Fibroblast of the aortic adventitia (primary cell): ENCODE measurements at regions not wholly inside any gene's neighbourhood (a gene's known extent, or its start where the extent isn't known, plus 50 kb on each side); places are given as distances from the start of the nearest gene placed in this dataset.

Experiments used
- DNase-seq: peaks from one replicate; pipeline ENCODE4 v3.0.0-alpha.2; 2010; ENCODE audit warnings: low read depth
- H3K4me3 ChIP-seq: 2 replicates; pipeline ENCODE4 v1.5.1; 2011; ENCODE audit warnings: low read depth, mild to moderate bottlenecking, control low read depth, low read length, moderate library complexity
- TF ChIP-seq, protein P1 (sequence below): IDR thresholded peaks from 2 replicates; pipeline ENCODE4 v1.5.1; 2011; ENCODE audit warnings: mild to moderate bottlenecking, low read length, control low read depth, inconsistent platforms; ENCODE audit not compliant: insufficient read depth

DNA sequence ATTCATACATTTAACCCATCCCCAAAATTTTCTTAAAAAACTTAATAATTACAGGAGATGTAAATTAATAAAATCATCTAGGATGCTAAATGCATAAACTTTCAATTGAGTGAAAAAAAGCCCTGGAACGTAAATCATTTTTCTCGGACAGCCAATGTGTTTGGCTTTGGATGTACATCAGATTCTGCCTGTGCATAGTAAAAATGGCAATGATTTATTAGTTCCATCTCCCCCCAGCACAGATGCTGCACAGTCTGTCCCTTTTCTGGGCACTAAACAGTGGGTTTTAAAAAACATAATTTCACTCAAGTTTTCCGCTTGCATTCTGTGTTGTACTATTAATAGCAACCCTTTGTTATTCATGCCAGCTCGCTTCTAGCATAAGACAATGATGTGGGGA is 147.7 kb downstream of the TM9SF2 start:
- TF ChIP-seq, protein P1, sequence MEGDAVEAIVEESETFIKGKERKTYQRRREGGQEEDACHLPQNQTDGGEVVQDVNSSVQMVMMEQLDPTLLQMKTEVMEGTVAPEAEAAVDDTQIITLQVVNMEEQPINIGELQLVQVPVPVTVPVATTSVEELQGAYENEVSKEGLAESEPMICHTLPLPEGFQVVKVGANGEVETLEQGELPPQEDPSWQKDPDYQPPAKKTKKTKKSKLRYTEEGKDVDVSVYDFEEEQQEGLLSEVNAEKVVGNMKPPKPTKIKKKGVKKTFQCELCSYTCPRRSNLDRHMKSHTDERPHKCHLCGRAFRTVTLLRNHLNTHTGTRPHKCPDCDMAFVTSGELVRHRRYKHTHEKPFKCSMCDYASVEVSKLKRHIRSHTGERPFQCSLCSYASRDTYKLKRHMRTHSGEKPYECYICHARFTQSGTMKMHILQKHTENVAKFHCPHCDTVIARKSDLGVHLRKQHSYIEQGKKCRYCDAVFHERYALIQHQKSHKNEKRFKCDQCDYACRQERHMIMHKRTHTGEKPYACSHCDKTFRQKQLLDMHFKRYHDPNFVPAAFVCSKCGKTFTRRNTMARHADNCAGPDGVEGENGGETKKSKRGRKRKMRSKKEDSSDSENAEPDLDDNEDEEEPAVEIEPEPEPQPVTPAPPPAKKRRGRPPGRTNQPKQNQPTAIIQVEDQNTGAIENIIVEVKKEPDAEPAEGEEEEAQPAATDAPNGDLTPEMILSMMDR: no peak
- no peak overlapping the region for H3K4me3 ChIP-seq
- no peak for DNase-seq

DNA sequence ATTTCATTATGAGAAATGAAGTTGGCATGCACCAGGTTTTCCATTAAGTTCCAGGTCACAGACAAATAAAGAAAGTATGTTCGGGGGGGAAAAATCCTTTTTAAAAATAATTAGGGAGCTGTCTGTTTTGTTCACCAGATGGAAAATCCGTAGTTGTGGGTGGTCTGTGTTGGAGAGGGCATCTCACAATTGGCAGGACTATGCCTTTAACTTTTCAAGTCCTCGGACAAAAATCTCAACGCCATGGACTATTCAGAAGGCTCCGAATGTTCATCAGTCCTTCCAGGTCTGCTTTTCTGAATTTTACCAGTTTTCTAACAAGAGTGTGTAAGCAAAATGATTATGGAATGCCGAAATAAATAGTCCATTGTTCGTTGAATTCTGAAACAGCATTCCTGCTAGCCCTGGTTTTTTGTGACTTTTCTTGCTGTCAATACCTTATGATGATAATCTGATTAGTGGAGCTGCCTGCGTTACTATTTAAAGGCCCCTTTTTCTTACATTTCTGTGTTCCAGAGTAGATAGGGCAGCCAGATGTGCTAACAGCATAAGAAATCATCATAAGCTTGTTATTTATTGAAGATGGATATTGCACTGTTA is 146.9 kb downstream of the TM9SF2 start:
- DNase-seq: no peak

DNA sequence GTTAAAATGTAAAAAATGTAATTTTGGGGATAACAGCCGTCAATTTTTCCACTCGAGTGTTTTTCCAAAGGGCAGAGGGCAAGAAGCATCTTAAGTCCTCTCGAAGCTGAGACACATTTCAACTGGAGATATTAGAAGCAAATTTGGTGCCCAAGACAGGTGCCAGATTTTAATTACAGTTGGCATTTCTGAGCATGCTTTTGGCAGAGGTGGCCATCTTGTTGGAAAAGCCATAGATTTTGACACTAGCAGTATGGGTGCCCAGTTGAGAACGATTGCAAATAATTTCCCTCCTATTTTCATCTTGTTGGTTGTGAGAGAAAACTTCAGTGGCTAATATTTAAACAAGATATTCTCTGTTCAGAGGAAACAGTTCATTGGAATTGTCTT is 146.3 kb downstream of the TM9SF2 start:
- DNase-seq: no peak
- H3K4me3 ChIP-seq: no peak overlapping the region
- TF ChIP-seq, protein P1: no peak

More for the DNA sequence above, 146.9 kb downstream of the TM9SF2 start:
- TF ChIP-seq, protein P1: no peak
- H3K4me3 ChIP-seq: no peak overlapping the region

DNA sequence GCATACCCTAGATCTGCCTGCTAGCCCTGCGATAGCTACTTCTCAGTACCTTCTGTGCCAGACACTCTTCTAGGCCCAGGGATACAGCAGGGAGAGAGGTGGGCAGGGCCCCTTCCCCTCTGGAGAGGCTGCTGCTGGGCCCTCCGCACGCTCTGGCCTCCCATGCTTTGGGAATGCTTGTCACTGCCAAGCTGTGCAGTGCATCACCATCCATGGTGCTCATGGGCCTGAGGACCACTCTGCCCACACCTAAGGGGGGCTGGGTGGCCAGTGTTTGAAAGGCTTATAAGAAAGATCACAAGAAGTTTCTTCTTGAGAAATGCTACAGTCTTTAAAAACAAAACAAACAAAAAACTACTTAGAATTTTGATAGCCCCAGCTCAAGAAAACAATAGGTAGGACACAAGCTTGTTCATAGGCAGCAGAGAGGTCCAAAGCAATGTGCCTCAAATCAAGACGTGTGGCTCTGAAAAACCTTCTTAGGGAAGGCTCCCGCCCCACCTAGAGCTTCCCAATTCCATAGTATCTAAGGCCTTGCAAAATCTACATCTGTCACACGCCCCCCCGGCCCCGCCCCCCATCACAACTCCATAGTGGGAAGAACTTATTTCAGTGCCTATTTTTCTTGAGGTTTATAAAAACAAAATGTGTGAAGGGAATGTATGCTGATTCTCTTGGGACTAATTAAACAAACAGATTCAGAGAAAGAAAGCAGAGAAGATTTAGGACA is 145.8 kb downstream of the TM9SF2 start:
- TF ChIP-seq, protein P1: no peak
- DNase-seq: no peak
- H3K4me3 ChIP-seq: no peak overlapping the region

DNA sequence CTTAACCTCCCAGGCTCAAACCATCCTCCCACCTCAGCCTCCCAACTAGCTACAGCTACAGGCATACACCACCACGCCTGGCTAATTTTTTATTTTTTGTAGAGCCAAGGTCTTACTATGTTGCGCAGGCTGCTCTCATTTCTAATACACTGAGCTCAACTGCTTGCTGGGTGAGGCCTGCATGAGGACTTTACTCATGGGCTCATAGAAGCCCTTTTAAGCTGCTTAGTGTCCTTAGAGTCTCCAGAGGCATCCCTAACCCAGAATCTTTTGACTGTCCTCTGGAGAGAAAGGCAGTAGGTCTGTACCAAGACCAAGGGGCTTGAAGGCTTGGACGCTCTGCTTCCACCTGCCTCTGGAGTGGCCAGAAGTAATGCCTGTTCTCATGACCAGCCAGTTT is 141.6 kb downstream of the TM9SF2 start:
- H3K4me3 ChIP-seq: no peak overlapping the region
- TF ChIP-seq, protein P1: no peak
- DNase-seq: no peak

DNA sequence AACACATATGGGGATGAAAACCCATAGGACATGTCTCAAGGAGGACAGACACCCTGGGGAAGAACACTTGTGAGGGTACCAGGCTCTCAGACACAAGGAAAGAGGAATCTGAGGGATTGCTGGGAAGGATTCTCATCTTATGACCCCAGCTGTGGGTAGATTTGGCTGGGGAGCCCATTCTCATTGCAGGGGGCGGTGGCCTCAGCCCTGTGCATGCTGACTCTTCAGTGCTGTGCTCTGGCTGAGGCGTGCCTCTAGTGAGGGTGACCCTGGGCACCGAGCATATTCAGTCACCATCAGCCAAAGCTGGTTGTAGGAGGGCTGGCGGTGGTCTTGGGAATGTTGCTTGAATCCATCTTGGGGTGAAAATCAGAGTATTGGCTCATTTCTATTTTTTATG is 140.7 kb downstream of the TM9SF2 start:
- TF ChIP-seq, protein P1: no peak
- no peak for DNase-seq
- no peak overlapping the region for H3K4me3 ChIP-seq

DNA sequence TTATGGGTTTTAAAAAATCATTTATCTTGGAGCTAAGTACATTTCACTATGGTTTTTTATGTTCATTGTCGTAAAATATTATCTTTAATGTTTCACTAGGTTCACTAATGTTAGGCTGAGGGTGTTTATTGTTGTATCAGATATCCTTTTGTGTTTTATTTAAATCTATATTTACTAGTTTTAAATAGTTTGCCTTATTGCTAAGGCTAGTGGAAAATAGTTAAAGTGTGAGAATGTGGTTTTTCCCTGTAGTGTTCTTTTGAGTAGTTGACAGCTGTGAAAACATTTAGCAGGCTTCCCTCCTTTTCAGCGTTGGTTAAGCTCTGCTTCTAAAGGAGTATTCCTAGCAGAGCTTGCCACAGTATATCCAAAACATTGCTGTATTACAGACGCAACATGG is 139.0 kb downstream of the TM9SF2 start:
- no peak for DNase-seq
- no peak overlapping the region for H3K4me3 ChIP-seq
- TF ChIP-seq, protein P1: no peak
